PC-9 (cell line): ENCODE measurements at regions not wholly inside any gene's neighbourhood (a gene's known extent, or its start where the extent isn't known, plus 50 kb on each side); places are given as distances from the start of the nearest gene placed in this dataset.

Source experiments
- EZH2 ChIP-seq: fragments of 200-600 bp; sonication (generic); IDR thresholded peaks from 2 replicates; pipeline ENCODE4 v1.8.0; 2017; ENCODE audit warnings: antibody characterized with exemption, low read depth
- TF ChIP-seq, protein P1 (sequence below): fragments of 200-600 bp; sonication (generic); conservative IDR thresholded peaks from 2 replicates; pipeline ENCODE4 v1.6.1; 2017; ENCODE audit warnings: mixed run types, antibody characterized with exemption, mild to moderate bottlenecking, moderate library complexity

DNA sequence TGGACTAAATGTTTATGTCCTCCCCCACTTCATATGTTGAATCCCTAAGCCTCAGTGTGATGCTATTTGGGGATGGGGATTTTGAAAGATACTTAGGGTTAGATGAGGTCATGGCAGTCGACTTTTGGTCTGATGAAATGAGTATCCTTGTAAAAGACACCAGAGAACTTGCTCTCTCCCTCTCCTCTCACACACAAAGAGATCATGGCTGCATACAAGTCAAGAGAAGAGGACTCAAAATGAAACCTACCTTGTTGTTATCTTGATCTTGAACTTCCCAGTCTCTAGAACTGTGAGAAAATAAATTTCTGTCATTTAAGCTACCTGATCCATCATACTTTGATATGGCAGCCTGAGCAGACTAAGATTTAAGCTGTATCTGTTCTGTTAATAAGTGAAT is 144.0 kb upstream of the HAPLN1 start:
- TF ChIP-seq, protein P1, sequence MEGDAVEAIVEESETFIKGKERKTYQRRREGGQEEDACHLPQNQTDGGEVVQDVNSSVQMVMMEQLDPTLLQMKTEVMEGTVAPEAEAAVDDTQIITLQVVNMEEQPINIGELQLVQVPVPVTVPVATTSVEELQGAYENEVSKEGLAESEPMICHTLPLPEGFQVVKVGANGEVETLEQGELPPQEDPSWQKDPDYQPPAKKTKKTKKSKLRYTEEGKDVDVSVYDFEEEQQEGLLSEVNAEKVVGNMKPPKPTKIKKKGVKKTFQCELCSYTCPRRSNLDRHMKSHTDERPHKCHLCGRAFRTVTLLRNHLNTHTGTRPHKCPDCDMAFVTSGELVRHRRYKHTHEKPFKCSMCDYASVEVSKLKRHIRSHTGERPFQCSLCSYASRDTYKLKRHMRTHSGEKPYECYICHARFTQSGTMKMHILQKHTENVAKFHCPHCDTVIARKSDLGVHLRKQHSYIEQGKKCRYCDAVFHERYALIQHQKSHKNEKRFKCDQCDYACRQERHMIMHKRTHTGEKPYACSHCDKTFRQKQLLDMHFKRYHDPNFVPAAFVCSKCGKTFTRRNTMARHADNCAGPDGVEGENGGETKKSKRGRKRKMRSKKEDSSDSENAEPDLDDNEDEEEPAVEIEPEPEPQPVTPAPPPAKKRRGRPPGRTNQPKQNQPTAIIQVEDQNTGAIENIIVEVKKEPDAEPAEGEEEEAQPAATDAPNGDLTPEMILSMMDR = no peak
- no peak for TF ChIP-seq EZH2
